NCI-H510A (cell line): ENCODE measurements at regions not wholly inside any gene's neighbourhood (a gene's known extent, or its start where the extent isn't known, plus 50 kb on each side); places are given as distances from the start of the nearest gene placed in this dataset.

Experiments
- DNase-seq: peaks from one replicate; lab custom pipeline; 2025; lab: John Stamatoyannopoulos, UW

GRCh38 chr2:117639401-117639800 is 175.1 kb upstream of the DDX18 start:
- no peak for DNase-seq

GRCh38 chr2:117644403-117644802 is 170.1 kb upstream of the DDX18 start:
- no peak for DNase-seq

GRCh38 chr2:117645458-117645857 is 169.0 kb upstream of the DDX18 start:
- DNase-seq = no peak

- DNase-seq = no peak
Measured at GRCh38 chr2:117646099-117646498, 168.4 kb upstream of the DDX18 start.

DNA sequence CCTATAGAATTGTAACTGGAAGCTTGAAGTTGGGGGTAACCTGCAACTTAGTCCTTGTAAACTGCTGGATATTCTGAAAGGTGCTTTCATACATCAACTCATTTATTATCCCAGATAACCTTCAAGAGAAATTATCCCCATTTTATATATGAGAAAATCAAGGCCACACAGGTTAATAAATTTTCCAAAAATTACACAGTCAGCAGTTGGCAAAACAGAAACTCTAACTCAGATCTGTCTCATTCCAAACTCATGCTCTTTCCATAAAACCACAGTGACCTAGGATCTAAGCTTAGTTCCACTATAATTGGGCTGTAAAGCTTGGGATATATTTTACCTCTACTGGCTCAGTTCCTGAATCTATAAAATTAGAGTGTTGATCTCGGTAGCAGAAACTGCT is 167.6 kb upstream of the DDX18 start:
- DNase-seq = no peak

GRCh38 chr2:117656546-117656945 is 157.9 kb upstream of the DDX18 start:
- no peak for DNase-seq

DNA sequence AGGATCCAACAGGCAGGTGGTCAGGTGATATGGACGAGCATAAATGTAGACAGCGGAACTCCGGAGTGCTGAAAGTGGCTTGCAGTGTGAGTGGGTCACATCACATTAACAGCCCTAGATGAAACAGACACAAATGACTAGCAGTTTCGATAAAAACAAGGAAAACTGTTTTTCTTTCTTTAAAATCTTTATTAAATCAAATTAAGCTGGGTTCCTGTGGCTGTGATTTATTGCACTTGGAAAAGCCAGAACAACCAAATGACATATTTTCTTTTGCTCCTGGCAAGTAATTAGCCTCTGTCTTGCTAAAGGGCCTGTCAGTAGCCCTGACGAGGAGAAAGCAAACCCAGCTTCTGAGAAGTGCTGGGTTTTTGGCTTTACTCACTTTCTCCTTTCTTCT is 152.9 kb upstream of the DDX18 start:
- no peak for DNase-seq

DNA sequence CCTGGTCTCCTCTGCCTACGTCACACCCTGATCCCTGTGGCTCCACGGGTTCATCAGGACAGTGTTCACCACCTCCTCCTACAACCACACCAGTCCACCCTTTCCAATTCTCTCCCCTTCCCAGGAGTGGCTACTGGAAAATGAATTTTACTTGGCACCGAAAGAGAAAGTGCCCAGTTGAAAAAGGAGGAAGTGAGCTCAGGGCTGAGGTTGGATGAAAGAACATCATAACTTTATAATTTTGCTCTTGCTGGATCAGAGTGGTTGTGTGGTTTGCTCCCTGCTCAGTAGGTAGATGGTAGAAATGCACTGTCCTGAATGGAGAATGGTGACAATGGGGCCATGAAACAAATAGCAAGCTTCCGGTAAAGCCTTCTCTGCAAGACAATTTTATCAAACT is 140.3 kb upstream of the DDX18 start:
- DNase-seq = no peak

DNA sequence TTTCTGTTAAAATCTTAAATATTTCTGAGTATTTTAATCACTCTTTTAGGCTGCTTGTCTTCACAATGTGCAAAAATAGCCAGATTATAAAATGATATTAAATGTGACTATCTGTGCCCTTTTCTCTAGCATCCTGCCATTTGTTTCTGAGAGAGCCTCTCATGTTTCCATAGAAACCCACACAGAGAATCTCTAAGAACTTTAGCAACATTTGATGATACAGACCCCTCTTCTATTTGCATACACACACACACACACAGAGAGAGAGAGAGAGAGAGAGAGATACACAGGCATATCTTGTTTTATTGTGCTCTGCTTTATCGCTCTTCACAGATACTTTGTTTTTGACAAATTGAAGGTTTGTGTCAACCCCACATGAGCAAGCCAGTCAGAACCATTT is 134.5 kb upstream of the DDX18 start:
- DNase-seq = no peak

GRCh38 chr2:117684919-117685318 is 129.6 kb upstream of the DDX18 start:
- DNase-seq = no peak

DNA sequence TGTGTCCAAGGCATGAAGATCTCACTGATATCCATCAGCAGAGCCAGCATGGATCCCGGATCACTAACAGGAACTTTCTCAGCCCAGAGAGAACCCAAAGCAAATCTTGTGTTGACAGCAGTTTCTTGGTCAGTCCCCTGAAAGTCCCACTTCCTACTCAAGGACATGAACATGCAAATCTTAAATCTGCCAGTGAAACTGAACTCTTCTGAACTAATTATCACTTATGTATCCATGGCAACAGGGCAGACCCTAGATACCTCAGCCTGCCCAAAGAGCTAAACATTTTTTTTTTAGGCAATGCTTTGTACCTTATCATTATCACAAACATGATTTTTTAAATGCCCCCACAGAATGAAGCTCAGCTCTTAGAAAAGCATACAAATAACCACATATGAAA is 127.8 kb upstream of the DDX18 start:
- no peak for DNase-seq

GRCh38 chr2:117691595-117691994 is 122.9 kb upstream of the DDX18 start:
- DNase-seq = no peak

DNA sequence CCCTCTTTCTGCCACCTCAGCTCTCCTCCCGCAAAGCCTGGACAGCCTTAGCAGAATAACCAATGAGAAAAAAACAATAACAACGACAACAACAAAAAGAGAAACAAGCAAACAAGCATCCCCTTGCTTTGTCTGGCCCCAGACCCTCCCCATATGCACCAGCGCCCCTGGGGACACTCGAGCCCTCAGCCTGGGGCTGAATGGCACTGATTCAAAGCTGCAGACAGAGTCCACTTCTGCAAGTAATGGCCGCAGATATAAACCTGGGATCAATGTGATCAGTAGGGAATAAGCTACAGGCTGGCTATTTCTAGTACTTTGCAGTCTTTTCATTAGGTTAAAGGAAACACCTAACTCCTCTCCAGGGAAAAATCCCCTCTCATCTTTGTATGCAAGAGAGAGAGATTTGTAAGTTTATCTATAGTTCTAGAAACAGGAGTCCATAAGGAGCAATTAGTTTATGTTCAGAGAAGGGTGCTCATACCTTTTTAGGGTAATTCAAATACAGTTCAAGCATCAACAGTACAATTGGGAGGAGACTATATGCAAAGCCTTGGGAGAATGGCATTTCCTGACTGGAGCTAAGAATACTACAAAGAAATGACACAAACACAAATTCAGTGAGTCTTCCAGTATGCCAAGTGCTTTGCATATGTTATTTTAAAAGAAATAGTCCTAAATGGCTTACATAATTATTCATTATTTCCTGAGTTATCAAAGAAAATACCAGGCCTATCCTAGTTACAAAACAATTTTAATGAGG is 122.3 kb upstream of the DDX18 start:
- DNase-seq = no peak

GRCh38 chr2:117693154-117693553 is 121.3 kb upstream of the DDX18 start:
- no peak for DNase-seq

GRCh38 chr2:117693651-117694050 is 120.8 kb upstream of the DDX18 start:
- no peak for DNase-seq

GRCh38 chr2:117698287-117698686 is 116.2 kb upstream of the DDX18 start:
- DNase-seq = no peak

DNA sequence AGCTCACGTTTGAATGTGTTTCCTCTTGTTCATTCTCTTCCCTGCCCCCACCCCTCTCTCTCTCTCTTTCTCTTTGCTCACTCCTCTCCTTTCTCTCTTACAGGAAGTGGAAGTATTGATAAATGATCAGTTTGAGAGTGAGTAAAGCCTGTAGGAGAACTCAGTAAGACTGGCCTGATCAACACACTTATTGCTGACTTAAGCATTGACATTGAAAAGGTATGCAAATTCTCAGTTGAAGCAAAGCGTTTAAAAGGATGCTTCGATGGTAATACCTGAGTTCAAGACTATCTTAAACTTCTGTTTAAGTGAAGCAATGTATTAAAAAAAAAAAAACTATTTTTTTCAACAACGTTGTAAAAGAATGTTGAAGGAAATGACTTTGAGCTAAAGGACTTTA is 115.7 kb upstream of the DDX18 start:
- DNase-seq = no peak

DNA sequence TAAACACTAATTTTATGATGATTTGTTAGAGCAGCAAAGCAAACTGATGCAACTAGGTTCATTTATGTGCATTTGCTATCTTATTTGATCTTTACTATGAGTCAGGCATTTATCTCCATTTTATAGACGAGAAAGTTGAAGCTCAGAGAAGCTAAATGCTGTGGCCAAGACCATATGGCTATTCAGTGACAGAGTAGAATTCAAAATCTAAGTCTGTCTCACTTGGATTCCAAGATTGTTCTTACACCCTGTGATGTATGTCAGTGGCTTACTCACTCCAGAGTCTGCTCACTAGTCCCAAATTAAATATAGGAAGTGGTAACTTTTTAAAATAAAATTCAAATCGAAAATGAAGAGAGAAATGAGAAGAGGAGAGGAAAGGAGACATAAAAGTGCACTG is 114.0 kb upstream of the DDX18 start:
- DNase-seq = no peak

DNA sequence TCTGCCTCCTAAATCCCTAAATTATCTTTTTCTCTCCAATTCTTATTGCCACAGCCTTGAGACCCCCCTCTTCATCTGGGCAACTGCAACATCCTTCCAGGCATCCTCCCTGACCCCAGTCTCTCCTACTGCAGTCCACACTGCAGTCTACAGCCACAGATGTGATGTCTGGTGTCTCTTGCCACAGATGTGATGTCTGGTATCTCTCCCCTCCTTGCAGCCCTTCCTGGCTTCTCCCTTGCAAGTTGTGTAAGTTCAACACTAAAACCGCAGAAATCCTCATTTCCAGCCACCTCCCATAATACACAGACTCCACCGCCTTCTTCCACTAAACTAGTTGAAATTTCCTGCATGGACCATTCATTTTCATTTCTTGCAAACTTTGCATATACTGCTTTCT is 113.1 kb upstream of the DDX18 start:
- DNase-seq = no peak

- DNase-seq = no peak
Measured at GRCh38 chr2:117702098-117702497, 112.4 kb upstream of the DDX18 start.

GRCh38 chr2:117703858-117704257 is 110.6 kb upstream of the DDX18 start:
- no peak for DNase-seq

GRCh38 chr2:117704818-117705217 is 109.7 kb upstream of the DDX18 start:
- no peak for DNase-seq

DNA sequence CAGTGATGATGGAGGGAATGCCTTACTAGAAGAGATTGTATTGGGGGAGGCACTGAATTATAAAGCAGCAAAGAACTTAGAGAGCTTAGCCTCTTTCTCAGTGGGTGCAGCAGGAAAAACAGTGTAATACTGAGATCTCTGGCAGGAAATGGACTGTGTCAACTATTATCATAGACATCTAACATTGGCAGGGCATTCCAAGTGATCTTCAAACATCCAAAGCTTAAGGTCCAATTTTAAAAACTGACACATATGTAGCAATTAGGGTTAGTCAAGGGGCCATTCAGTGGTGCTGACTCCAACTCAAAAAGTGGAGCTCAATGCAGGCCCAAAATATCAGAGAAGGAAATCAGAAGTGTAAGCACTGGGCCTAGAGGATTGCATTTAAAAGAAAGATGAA is 106.6 kb upstream of the DDX18 start:
- DNase-seq = no peak

- DNase-seq = no peak
Measured at GRCh38 chr2:117712684-117713083, 101.8 kb upstream of the DDX18 start.

GRCh38 chr2:117714110-117714509 is 100.4 kb upstream of the DDX18 start:
- DNase-seq = no peak
